SH-SY5Y (cell line): ENCODE measurements at regions not wholly inside any gene's neighbourhood (a gene's known extent, or its start where the extent isn't known, plus 50 kb on each side); places are given as distances from the start of the nearest gene placed in this dataset.

ENCODE experiments used
- GATA2 ChIP-seq: IDR thresholded peaks from 2 replicates; pipeline ENCODE4 v1.6.1; 2011; ENCODE audit warnings: mild to moderate bottlenecking, low read depth, low read length
- GATA3 ChIP-seq: IDR thresholded peaks from 2 replicates; pipeline ENCODE4 v1.6.1; 2011; ENCODE audit warnings: low read depth, mild to moderate bottlenecking, low read length, moderate library complexity

- TF ChIP-seq GATA2 = no peak
- no peak for TF ChIP-seq GATA3
These were observed 156.4 kb upstream of the PFN2 start for GRCh38 chr3:150127011-150127490.

GRCh38 chr3:150124142-150124541, 153.4 kb upstream of the PFN2 start:
- TF ChIP-seq GATA2 (no peak), GATA3 (no peak)

- TF ChIP-seq GATA2 (no peak), GATA3 (no peak)
These were observed 147.5 kb upstream of the PFN2 start for GRCh38 chr3:150118219-150118618.

GRCh38 chr3:150117076-150117475, 146.4 kb upstream of the PFN2 start:
- TF ChIP-seq GATA2 (no peak), GATA3 (no peak)

- no peak for TF ChIP-seq GATA2
- TF ChIP-seq GATA3 = no peak
These were observed 145.5 kb upstream of the PFN2 start for GRCh38 chr3:150116196-150116595.

GRCh38 chr3:150114873-150115540, 144.3 kb upstream of the PFN2 start:
- TF ChIP-seq GATA2 (no peak), GATA3 (no peak)

GRCh38 chr3:150114273-150114672, 143.6 kb upstream of the PFN2 start:
- no peak for TF ChIP-seq GATA3
- no peak for TF ChIP-seq GATA2

GRCh38 chr3:150110097-150110496, 139.4 kb upstream of the PFN2 start:
- no peak for TF ChIP-seq GATA3
- no peak for TF ChIP-seq GATA2

GRCh38 chr3:150107429-150108175, 136.9 kb upstream of the PFN2 start:
- TF ChIP-seq GATA3 (no peak), GATA2 (no peak)

- TF ChIP-seq GATA3 = no peak
- no peak for TF ChIP-seq GATA2
These were observed 136.2 kb upstream of the PFN2 start for GRCh38 chr3:150106740-150107428.

- no peak for TF ChIP-seq GATA3
- no peak for TF ChIP-seq GATA2
These were observed 135.4 kb upstream of the PFN2 start for GRCh38 chr3:150105886-150106612.

- TF ChIP-seq GATA2 = no peak
- no peak for TF ChIP-seq GATA3
These were observed 134.3 kb upstream of the PFN2 start for GRCh38 chr3:150105025-150105424.

GRCh38 chr3:150104564-150104963, 133.9 kb upstream of the PFN2 start:
- TF ChIP-seq GATA3 (no peak), GATA2 (no peak)

GRCh38 chr3:150101016-150101415, 130.3 kb upstream of the PFN2 start:
- TF ChIP-seq GATA2 = no peak
- TF ChIP-seq GATA3 = no peak

- TF ChIP-seq GATA2 (no peak), GATA3 (no peak)
These were observed 127.9 kb upstream of the PFN2 start for GRCh38 chr3:150098621-150099020.
